Ascending aorta (tissue), 2 donors: ENCODE measurements at regions not wholly inside any gene's neighbourhood (a gene's known extent, or its start where the extent isn't known, plus 50 kb on each side); places are given as distances from the start of the nearest gene placed in this dataset.

ENCODE experiments used
- DNase-seq, 2 donors: peaks; one replicate each; pipeline ENCODE4 v3.0.0-alpha.2; 2019; ENCODE audit warnings: low spot score in 2 of 2
- H3K27ac ChIP-seq, 2 donors: fragments of 200-600 bp; sonication (generic); one replicate each; pipeline ENCODE4 v1.5.1; 2016 to 2017; ENCODE audit warnings: mild to moderate bottlenecking in 1 of 2
- H3K27me3 ChIP-seq: fragments of 200-600 bp; sonication (generic); one replicate; pipeline ENCODE4 v1.5.1; 2017
- H3K36me3 ChIP-seq, 2 donors: fragments of 200-600 bp; sonication (generic); one replicate each; pipeline ENCODE4 v1.5.1; 2016
- H3K4me1 ChIP-seq, 2 donors: fragments of 200-600 bp; sonication (generic); one replicate each; pipeline ENCODE4 v1.5.1; 2016 to 2017; ENCODE audit warnings: mild to moderate bottlenecking in 1 of 2
- H3K4me3 ChIP-seq, 2 donors: fragments of 200-600 bp; sonication (generic); one replicate each; pipeline ENCODE4 v1.5.1; 2016 to 2017; ENCODE audit warnings: mild to moderate bottlenecking in 1 of 2
- H3K9me3 ChIP-seq, 2 donors: fragments of 200-600 bp; sonication (generic); one replicate each; pipeline ENCODE4 v1.5.1; 2016
- CTCF ChIP-seq, 3 experiments: fragments of 200-600 bp in 2 of 3; fragments of 450-650 bp in 1 of 3; sonication (generic) in 2 of 3; IDR thresholded peaks; one replicate each; pipeline ENCODE4 v1.5.1; 2016 to 2019; ENCODE audit warnings: antibody characterized with exemption in 3 of 3, mild to moderate bottlenecking in 1 of 3, moderate library complexity in 1 of 3
- intact Hi-C: fragments of 100-400 bp; cut with DNase I; formaldehyde crosslinking; loops from one replicate; pipeline ENCODE4 v1.15.1; 2023

- no peak overlapping the region for H3K4me3 ChIP-seq
- DNase-seq, result no peak
- H3K4me1 ChIP-seq, result peaks cover 0 to 6% of the 10 kb centered on the region in 2 donors
- H3K9me3 ChIP-seq, result no peaks in the 10 kb centered on the region
- H3K27me3 ChIP-seq, result no peaks in the 10 kb centered on the region
- no peak overlapping the region for H3K27ac ChIP-seq
- no peaks in the 10 kb centered on the region for H3K36me3 ChIP-seq
- intact Hi-C loops, result no loop called here
- TF ChIP-seq CTCF (IDR thresholded peaks at IDR 0.05), result no peak
Observed at GRCh38 chr1:39144924-39145323, 59.6 kb upstream of the MACF1 start.

- Histone ChIP-seq H3K4me1 (peaks cover 0 to 6% of the 10 kb centered on the region in 2 donors), H3K36me3 (no peaks in the 10 kb centered on the region), H3K4me3 (no peak overlapping the region), H3K27me3 (no peaks in the 10 kb centered on the region), H3K9me3 (no peaks in the 10 kb centered on the region), H3K27ac (no peak overlapping the region)
- DNase-seq, result no peak
- no peak for TF ChIP-seq CTCF (IDR thresholded peaks at IDR 0.05)
- intact Hi-C loops, result no loop called here
Observed at GRCh38 chr1:39145331-39145965, 59.0 kb upstream of the MACF1 start.

GRCh38 chr1:39146681-39147080 lies 57.8 kb upstream of the MACF1 start:
- Histone ChIP-seq H3K4me1 (peaks cover 0 to 2% of the 10 kb centered on the region in 2 donors), H3K9me3 (no peaks in the 10 kb centered on the region), H3K36me3 (no peaks in the 10 kb centered on the region), H3K27ac (no peak overlapping the region), H3K4me3 (no peak overlapping the region), H3K27me3 (no peaks in the 10 kb centered on the region)
- no peak for TF ChIP-seq CTCF (IDR thresholded peaks at IDR 0.05)
- intact Hi-C loops, result no loop called here
- no peak for DNase-seq

- TF ChIP-seq CTCF (IDR thresholded peaks at IDR 0.05), result no peak
- no peak overlapping the region for H3K4me3 ChIP-seq
- no peaks in the 10 kb centered on the region for H3K9me3 ChIP-seq
- no peak for DNase-seq
- H3K27me3 ChIP-seq, result no peaks in the 10 kb centered on the region
- no peaks in the 10 kb centered on the region for H3K36me3 ChIP-seq
- intact Hi-C loops, result no loop called here
- H3K27ac ChIP-seq, result no peak overlapping the region
- peaks cover 0 to 7% of the 10 kb centered on the region in 2 donors for H3K4me1 ChIP-seq
Observed at GRCh38 chr1:39147099-39148025, 57.1 kb upstream of the MACF1 start.

GRCh38 chr1:39148942-39149341 lies 55.6 kb upstream of the MACF1 start:
- no peak overlapping the region for H3K4me3 ChIP-seq
- H3K36me3 ChIP-seq, result no peaks in the 10 kb centered on the region
- no peak for DNase-seq
- intact Hi-C loops, result no loop called here
- TF ChIP-seq CTCF (IDR thresholded peaks at IDR 0.05), result no peak
- H3K27ac ChIP-seq, result no peak overlapping the region
- no peaks in the 10 kb centered on the region for H3K9me3 ChIP-seq
- H3K4me1 ChIP-seq, result peaks cover 15 to 23% of the 10 kb centered on the region in 2 donors
- H3K27me3 ChIP-seq, result no peaks in the 10 kb centered on the region
